Dendritic cell treated with granulocyte-macrophage colony-stimulating factor and Interleukin-4, amounts not matched to agents 40 ng/mL and 50 ng/mL, for 4 days (primary cell): ENCODE measurements at regions not wholly inside any gene's neighbourhood (a gene's known extent, or its start where the extent isn't known, plus 50 kb on each side); places are given as distances from the start of the nearest gene placed in this dataset.

Experiments
- H3K27ac Mint-ChIP-seq: one replicate; pipeline ENCODE4 v1.8.0; 2022; ENCODE audit warnings: mild to moderate bottlenecking, mixed read lengths
- H3K27me3 Mint-ChIP-seq: one replicate; pipeline ENCODE4 v1.8.0; 2022; ENCODE audit warnings: mild to moderate bottlenecking, mixed read lengths
- H3K36me3 Mint-ChIP-seq: one replicate; pipeline ENCODE4 v1.8.0; 2022; ENCODE audit warnings: low read depth, mixed read lengths
- H3K4me1 Mint-ChIP-seq: one replicate; pipeline ENCODE4 v1.8.0; 2022; ENCODE audit warnings: low read depth, mixed read lengths
- H3K4me3 Mint-ChIP-seq: one replicate; pipeline ENCODE4 v1.8.0; 2022; ENCODE audit warnings: mild to moderate bottlenecking, moderate library complexity, mixed read lengths
- H3K9me3 Mint-ChIP-seq: one replicate; pipeline ENCODE4 v1.8.0; 2022; ENCODE audit warnings: mixed read lengths
- intact Hi-C: fragments of 100-400 bp; cut with micrococcal nuclease; formaldehyde crosslinking; loops from one replicate; pipeline ENCODE4 v1.15.0; 2022

GRCh38 chr13:72383646-72384045 lies 343.8 kb downstream of the MZT1 start:
- Mint-ChIP-seq H3K4me1 (peaks cover 15% of the 10 kb centered on the region), H3K9me3 (no peaks in the 10 kb centered on the region), H3K36me3 (no peaks in the 10 kb centered on the region), H3K27ac (no peak overlapping the region), H3K27me3 (no peaks in the 10 kb centered on the region), H3K4me3 (no peak overlapping the region)
- intact Hi-C loops: no loop called here

GRCh38 chr13:72379581-72379980 lies 347.8 kb downstream of the MZT1 start:
- Mint-ChIP-seq H3K27ac (no peak overlapping the region), H3K36me3 (no peaks in the 10 kb centered on the region), H3K9me3 (peaks cover 19% of the 10 kb centered on the region), H3K4me1 (peaks cover 7% of the 10 kb centered on the region), H3K27me3 (no peaks in the 10 kb centered on the region), H3K4me3 (no peak overlapping the region)
- intact Hi-C loops: no loop called here

- no peaks in the 10 kb centered on the region for H3K9me3 Mint-ChIP-seq
- no peak overlapping the region for H3K4me3 Mint-ChIP-seq
- intact Hi-C loops: no loop called here
- H3K27ac Mint-ChIP-seq: no peak overlapping the region
- no peaks in the 10 kb centered on the region for H3K4me1 Mint-ChIP-seq
- no peaks in the 10 kb centered on the region for H3K36me3 Mint-ChIP-seq
- H3K27me3 Mint-ChIP-seq: no peaks in the 10 kb centered on the region
These were observed 359.4 kb downstream of the MZT1 start for GRCh38 chr13:72368031-72368430.

GRCh38 chr13:72346716-72347115 lies 380.7 kb downstream of the MZT1 start:
- no peaks in the 10 kb centered on the region for H3K36me3 Mint-ChIP-seq
- no peak overlapping the region for H3K27ac Mint-ChIP-seq
- no peaks in the 10 kb centered on the region for H3K4me1 Mint-ChIP-seq
- H3K9me3 Mint-ChIP-seq: peaks cover 5% of the 10 kb centered on the region
- H3K4me3 Mint-ChIP-seq: no peak overlapping the region
- no peaks in the 10 kb centered on the region for H3K27me3 Mint-ChIP-seq
- intact Hi-C loops: no loop called here

DNA sequence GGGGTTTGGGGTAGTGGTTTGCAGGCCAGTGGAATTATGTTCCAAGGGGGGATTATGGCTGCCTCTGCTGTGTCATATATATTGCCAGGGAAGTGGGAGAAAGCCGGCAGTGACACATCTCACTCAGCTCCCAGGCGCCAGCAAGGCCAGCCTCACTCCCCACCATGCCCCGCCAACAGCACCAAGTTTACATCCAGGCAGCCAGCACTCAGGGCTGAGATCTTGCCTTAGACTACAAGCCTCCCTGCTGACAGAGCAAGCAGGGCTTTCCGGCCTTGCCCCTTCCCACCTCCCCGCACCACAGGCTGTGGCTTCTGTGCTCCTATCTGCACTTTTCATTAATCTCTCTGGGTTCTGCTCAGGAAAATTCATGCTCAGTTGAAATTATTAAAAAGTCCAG lies 385.1 kb downstream of the MZT1 start:
- H3K4me3 Mint-ChIP-seq: no peak overlapping the region
- H3K36me3 Mint-ChIP-seq: no peaks in the 10 kb centered on the region
- intact Hi-C loops: no loop called here
- H3K27ac Mint-ChIP-seq: no peak overlapping the region
- H3K4me1 Mint-ChIP-seq: no peaks in the 10 kb centered on the region
- peaks cover 12% of the 10 kb centered on the region for H3K9me3 Mint-ChIP-seq
- no peaks in the 10 kb centered on the region for H3K27me3 Mint-ChIP-seq

- intact Hi-C loops: no loop called here
- no peaks in the 10 kb centered on the region for H3K4me1 Mint-ChIP-seq
- no peak overlapping the region for H3K4me3 Mint-ChIP-seq
- H3K36me3 Mint-ChIP-seq: no peaks in the 10 kb centered on the region
- no peaks in the 10 kb centered on the region for H3K27me3 Mint-ChIP-seq
- H3K9me3 Mint-ChIP-seq: peaks cover 12% of the 10 kb centered on the region
- H3K27ac Mint-ChIP-seq: no peak overlapping the region
These were observed 385.5 kb downstream of the MZT1 start for GRCh38 chr13:72341904-72342303.

- intact Hi-C loops: no loop called here
These were observed 409.9 kb downstream of the MZT1 start for GRCh38 chr13:72317346-72318109.

GRCh38 chr13:72316716-72317115 lies 410.7 kb downstream of the MZT1 start:
- no peaks in the 10 kb centered on the region for H3K4me1 Mint-ChIP-seq
- H3K4me3 Mint-ChIP-seq: no peak overlapping the region
- no peaks in the 10 kb centered on the region for H3K27me3 Mint-ChIP-seq
- no peaks in the 10 kb centered on the region for H3K9me3 Mint-ChIP-seq
- H3K36me3 Mint-ChIP-seq: no peaks in the 10 kb centered on the region
- H3K27ac Mint-ChIP-seq: no peak overlapping the region
- intact Hi-C loops: no loop called here

More at GRCh38 chr13:72317346-72318109, 409.9 kb downstream of the MZT1 start:
- Mint-ChIP-seq H3K9me3 (no peaks in the 10 kb centered on the region), H3K27ac (no peak overlapping the region), H3K4me3 (no peak overlapping the region), H3K4me1 (no peaks in the 10 kb centered on the region), H3K36me3 (no peaks in the 10 kb centered on the region), H3K27me3 (no peaks in the 10 kb centered on the region)

GRCh38 chr13:72315312-72315711 lies 412.1 kb downstream of the MZT1 start:
- Mint-ChIP-seq H3K4me3 (no peak overlapping the region), H3K4me1 (no peaks in the 10 kb centered on the region), H3K27ac (no peak overlapping the region), H3K27me3 (no peaks in the 10 kb centered on the region), H3K36me3 (no peaks in the 10 kb centered on the region), H3K9me3 (no peaks in the 10 kb centered on the region)
- intact Hi-C loops: no loop called here

GRCh38 chr13:72314210-72314609 lies 413.2 kb downstream of the MZT1 start:
- no peak overlapping the region for H3K4me3 Mint-ChIP-seq
- no peaks in the 10 kb centered on the region for H3K4me1 Mint-ChIP-seq
- H3K27me3 Mint-ChIP-seq: no peaks in the 10 kb centered on the region
- intact Hi-C loops: no loop called here
- H3K27ac Mint-ChIP-seq: no peak overlapping the region
- H3K36me3 Mint-ChIP-seq: no peaks in the 10 kb centered on the region
- no peaks in the 10 kb centered on the region for H3K9me3 Mint-ChIP-seq

DNA sequence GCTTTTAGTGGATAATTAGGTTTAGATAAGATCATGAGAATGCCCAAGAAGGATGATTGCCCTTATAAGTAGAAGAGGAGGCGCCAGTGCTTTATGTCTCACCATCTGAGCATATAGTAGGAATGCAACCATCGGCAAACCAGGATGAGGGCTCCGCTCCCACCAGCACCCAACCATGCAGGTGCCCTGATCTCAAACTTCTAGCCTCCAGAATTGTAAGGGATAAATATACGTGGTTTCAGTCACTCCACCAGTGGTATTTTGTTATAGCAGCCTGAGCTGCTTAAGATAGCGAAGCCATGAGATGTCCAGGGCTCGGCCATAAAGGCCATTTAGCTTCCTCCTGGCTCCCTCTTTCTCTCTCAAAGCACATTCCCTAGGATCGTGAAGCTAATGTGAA lies 413.9 kb downstream of the MZT1 start:
- H3K27me3 Mint-ChIP-seq: no peaks in the 10 kb centered on the region
- intact Hi-C loops: no loop called here
- no peaks in the 10 kb centered on the region for H3K9me3 Mint-ChIP-seq
- H3K4me1 Mint-ChIP-seq: no peaks in the 10 kb centered on the region
- H3K4me3 Mint-ChIP-seq: no peak overlapping the region
- no peaks in the 10 kb centered on the region for H3K36me3 Mint-ChIP-seq
- no peak overlapping the region for H3K27ac Mint-ChIP-seq

DNA sequence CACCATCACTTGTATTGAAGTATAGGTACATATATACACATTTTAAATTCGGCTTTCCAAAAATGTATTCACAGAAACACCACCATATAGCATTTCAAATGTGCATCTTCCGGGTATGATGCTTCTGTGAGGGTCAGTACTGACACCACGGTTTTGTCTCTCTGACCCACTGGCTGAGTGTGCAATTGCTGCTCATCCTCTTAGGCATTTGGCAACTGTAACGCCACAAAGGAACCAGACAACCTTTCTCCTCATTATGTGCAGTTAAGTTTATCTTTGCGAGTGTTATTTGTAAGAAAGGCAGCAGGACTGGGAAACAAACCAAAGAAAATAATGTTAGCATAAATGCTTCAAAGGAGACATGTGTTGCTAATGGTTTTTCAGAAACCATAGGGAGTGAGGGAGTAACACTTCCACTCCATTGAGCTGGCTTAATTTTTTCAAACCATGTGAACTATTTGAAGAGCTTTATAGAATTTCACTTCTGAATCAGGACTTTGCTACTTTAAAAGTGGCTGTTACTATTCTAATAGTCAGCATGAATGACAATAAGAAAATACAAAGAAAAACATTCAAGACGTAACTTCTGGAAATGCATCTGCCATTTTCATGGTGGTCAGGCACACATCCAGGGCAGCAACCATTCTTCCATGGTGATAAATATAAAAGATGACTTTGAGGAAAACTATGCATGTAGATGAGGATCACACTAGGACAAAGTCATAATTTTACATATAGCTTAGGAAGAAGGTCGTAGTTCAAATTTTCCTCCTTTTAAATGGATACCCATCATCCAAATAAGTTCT lies 423.3 kb downstream of the MZT1 start:
- Mint-ChIP-seq H3K27me3 (no peaks in the 10 kb centered on the region), H3K36me3 (no peaks in the 10 kb centered on the region), H3K4me3 (no peak overlapping the region), H3K4me1 (no peaks in the 10 kb centered on the region), H3K9me3 (no peaks in the 10 kb centered on the region), H3K27ac (no peak overlapping the region)
- intact Hi-C loops: no loop called here

- intact Hi-C loops: no loop called here
- no peak overlapping the region for H3K4me3 Mint-ChIP-seq
- no peaks in the 10 kb centered on the region for H3K27me3 Mint-ChIP-seq
- no peak overlapping the region for H3K27ac Mint-ChIP-seq
- no peaks in the 10 kb centered on the region for H3K4me1 Mint-ChIP-seq
- peaks cover 11% of the 10 kb centered on the region for H3K9me3 Mint-ChIP-seq
- no peaks in the 10 kb centered on the region for H3K36me3 Mint-ChIP-seq
These were observed 429.2 kb upstream of the DACH1 start for GRCh38 chr13:72296246-72296645.

DNA sequence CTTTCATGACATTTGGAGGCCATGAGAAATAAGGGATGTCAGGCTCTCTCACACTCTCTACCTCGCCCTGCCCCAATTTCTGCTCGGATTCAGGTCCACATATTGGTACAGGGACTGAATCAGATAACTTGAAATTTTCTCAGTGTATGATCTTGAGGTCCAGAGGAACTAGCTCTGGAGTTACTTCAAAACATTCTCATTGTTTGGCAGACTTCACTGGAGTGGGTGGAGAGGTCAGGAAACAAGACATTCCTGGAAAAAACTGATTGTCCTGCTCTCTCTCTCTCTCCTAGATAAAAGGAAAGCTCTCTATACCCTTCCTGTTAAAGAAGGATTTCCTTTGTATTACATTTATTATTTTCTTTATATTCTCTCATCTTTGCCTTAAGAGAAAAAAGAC lies 428.1 kb upstream of the DACH1 start:
- H3K4me1 Mint-ChIP-seq: no peaks in the 10 kb centered on the region
- intact Hi-C loops: no loop called here
- no peak overlapping the region for H3K27ac Mint-ChIP-seq
- H3K27me3 Mint-ChIP-seq: no peaks in the 10 kb centered on the region
- H3K9me3 Mint-ChIP-seq: peaks cover 11% of the 10 kb centered on the region
- no peak overlapping the region for H3K4me3 Mint-ChIP-seq
- H3K36me3 Mint-ChIP-seq: no peaks in the 10 kb centered on the region
